GM19351 (cell line): ENCODE measurements at regions not wholly inside any gene's neighbourhood (a gene's known extent, or its start where the extent isn't known, plus 50 kb on each side); places are given as distances from the start of the nearest gene placed in this dataset.

Source experiments
- ATAC-seq: cut with Tn5 transposase; IDR thresholded peaks from one replicate; pipeline ENCODE4 v1.9.1; 2021; ENCODE audit warnings: mild to moderate bottlenecking, moderate library complexity; ENCODE audit not compliant: unreplicated experiment

DNA sequence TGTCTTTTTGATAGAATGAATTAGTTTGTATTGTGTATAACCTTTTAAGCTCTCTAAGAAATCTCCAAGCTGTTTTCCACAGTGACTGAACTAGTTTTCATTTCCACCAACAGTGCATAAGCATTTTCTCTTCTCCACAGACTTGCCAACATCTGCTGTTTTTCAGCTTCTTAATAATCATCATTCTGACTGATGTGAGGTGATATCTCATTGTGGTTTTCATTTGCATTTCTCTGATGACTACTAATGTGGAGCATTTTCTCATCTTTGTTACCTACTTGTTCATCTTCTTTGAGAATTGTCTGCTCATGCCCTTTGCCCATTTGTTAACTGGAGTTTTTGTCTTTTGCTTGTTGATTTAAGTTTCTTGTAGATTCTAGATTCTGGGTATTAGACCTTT lies 777.5 kb downstream of the OTOL1 start:
- no peak for ATAC-seq

DNA sequence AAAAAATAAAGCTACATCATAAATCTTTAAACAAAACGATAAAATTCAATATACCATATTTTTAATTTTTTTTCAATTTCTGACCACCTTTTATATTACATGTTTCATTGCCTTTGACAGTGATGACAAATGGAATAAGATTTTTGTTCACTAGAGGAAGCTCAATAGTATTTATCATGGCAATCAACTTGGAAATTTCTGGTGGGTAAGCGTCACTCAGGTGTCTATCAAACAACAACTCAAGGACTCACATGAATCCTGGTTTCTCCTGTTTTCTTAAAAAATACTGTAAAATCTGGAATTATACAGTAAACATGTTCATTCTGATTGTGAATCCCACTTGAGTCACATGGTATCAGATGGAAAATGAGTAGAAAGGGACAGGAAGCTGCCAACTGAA lies 782.2 kb downstream of the OTOL1 start:
- no peak for ATAC-seq

DNA sequence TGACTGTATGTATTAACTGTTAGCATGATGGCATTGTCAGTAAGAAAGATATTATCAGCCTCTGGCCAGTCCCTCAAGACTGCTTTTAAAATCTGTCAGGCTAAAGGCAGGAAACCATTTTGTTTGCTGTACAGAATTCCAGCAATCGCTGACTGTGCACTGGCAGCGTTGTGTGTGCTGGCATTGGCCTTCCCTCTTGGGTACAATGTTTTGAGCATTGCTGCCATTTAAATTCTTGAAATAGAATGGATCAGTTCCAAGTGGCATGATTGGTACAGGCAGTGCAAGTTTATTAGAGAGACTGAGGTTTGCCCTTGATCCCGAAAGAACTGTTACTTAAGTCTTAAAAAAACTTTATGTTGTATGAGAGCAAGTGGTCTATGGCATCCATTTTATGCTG lies 788.7 kb downstream of the OTOL1 start:
- ATAC-seq = no peak

DNA sequence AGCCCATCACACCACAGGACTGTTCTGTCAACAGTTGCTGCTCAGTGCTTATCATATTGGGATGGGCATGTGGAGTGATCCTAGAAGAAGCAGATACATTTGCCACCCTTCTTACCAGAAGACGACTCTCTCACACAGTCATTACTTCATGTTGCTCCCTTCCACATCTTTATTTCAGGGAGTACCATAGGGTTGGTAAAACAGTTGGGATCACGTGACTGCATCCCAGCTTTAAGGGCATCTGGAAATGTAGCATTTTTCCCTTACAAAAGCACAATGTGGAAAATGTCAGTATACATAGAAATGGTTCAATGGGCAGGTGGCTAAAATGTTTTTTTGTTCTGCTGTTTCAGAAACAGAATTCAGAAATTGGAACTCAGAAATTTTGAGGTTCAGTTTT lies 791.0 kb downstream of the OTOL1 start:
- ATAC-seq = no peak

DNA sequence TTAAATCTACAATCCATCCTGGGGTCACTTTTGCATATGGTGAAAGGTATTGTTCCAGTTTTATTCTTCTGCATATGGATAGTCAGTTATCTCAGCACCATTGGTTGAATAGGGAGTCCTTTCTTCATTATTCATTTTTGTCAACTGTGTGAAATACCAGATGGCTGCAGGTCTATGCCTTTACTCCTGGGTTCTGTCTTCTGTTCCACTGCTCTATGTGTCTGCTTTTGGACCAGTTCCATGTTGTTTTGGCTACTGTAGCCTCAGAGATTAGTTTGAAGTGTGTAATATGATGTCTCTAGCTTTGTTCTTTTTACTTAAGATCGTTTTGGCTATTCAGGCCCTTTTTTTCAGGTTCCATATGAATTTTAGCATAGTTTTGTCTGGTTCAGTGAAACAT lies 795.8 kb downstream of the OTOL1 start:
- no peak for ATAC-seq

DNA sequence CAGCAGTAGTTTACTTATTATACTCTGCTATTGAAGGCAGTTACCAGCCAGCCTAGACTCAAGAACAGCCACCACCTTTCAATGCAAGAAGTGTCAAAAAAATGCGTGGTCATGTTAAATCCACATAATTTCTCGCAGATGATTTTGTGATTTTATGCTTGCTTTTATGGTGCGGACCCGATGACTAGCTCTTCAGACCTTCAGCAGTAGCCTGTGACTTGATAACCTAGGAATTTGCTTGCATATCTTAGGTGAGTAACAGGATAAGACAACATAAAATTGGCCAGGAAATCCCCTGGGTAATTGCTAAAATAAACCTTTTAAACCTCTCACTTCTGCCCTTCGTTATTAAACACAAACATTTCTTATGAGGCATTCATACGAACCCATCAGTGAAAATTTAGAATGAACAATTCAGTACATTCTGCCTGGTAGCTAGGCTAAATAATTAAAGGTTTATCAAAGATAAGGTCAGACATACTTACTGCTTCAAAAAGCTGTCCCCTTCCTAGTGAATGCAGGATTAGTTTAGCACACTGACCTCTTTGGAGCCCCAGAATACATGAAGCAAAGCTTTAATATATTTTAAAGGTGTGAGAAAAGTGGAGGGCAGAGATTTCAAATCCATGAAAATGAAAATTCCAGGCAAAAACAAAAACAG lies 798.8 kb downstream of the OTOL1 start:
- no peak for ATAC-seq

DNA sequence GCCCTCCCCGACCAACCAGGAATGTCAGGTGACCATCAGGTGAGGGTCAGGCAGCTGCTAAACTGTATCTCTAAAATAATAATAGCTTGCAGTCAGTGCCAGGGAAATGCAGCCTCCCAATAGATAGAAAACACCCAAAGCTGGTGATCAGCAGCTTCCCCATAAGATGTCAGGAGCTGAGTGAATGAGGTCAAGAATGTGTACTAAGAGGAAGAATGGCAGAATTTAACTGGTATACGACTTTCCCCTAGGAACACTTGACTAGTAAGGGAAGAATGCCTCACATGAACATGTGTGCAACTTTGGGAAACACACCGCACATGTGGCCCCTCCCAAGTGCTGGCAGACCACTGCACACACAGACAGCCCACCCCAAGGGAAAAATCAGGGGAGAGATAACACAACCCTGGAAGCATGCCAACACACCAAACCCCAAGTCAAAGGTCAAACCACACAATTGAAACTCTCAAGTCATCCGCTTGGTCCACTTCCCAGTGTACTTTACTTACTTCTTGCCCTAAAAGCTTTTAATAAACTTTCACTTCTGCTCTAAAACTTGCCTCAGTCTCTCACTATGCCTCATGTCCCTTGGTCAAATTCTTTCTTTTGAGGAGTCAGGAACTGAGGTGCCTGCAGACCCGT lies 806.5 kb downstream of the OTOL1 start:
- ATAC-seq = no peak

DNA sequence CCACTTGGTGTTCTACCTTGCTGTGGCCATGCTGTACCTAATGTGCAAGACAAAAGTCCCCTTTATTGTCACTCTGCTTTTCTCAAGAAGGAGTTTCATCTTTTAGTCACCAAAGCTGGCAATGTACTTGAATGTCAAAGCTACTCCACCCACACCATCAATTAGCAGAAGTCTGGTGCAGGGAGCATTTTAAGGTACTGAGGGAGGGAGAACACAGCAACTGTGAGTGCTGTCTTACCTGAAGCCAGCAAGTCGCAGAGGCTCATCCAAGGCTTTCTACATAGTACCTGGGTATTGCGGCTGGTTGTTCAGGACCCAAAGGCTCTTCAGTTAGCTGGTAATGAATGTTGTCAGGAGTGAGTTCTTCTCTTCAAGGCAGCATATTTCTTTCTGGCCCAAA lies 820.4 kb downstream of the OTOL1 start:
- ATAC-seq = no peak

DNA sequence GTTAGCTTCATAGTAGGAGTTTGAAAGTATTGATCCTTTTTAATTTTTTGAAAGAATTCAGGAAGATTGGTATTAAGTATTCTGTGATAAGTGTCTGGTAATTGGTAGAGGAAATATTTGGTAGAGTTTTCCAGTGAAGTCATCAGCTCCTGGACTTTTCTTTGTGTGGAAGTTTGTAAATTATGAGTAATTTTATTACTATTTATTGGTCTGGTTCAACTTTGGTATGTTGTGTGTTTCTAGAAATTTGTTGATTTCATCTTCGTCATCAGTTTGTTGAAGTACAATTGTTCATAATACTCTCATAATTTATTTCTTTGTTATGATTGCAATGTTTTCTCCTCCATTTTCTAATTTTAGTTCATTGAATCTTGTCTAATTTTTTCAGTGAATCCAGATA lies 832.0 kb downstream of the OTOL1 start:
- no peak for ATAC-seq

DNA sequence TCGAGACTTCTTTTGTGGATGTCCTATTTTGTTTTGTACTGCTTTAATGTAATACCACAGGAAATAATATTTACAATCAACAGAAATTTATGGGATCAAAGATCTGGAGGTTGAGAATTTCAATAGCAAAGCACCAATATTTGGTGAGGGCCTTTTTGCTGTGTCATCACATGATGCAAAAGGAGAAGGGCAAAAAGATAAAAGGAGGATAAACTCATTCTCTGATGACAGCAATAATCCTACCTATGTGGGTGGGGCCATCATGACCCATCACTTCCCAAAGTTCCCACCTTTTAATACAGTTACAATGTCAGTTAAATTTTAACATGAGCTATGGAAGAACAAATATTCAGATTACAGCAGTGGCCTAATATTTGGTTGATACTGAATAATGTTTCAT lies 832.9 kb downstream of the OTOL1 start:
- ATAC-seq = no peak

DNA sequence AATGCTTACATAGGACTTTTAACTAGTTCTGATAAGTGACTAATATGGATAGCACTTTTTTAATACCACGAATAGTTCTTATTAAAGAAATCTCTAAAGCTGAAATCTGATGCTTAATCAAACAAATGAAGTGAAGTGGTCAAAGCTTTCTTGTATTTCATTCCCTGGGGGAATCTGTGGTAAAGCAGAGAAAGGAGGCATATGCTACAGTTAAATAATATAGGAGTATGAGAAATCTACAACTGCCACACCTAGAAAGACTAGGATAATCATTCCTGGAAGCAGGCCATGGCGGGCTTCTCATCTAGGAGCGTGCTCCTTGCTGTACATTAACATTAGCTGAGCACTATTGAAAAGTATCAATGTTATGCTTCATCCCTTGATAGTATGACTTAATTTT lies 835.7 kb downstream of the OTOL1 start:
- ATAC-seq = no peak

DNA sequence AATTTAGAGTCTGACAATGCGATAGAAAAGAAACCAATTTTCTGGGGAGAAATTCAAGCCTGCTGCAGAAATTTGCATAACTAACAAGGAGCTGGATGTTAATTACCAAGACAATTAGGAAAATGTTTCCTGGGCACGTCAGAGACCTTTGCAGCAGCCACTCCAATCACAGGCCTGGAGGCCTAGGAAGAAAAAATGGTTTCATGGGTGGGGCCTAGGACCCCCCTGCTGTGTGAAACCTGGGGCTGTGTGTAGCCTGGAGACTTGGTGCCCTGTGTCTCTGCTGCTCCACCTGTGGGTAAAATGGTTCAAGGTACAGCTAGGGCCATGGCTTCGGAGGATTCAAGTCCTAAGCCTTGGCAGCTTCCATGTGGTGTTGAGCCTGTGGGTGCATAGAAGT lies 837.9 kb downstream of the OTOL1 start:
- no peak for ATAC-seq

DNA sequence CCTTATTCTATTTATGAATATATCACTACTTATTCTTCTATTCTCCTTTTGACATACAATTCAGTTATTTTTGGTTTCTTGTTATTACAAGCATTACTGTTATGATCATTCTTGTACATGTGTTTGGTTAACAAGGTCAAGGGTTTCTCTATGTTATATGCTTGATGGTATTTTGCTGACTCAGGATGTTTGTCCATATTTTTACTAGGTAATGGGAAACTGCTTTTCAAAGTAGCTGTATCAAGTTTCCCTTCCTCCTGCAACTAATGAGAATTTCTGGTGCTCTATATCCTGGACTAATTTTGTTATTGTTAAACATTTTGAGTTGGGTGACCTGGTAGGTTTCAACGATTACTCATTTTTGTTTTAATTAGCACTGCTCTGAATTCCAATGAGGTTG lies 841.0 kb downstream of the OTOL1 start:
- no peak for ATAC-seq

DNA sequence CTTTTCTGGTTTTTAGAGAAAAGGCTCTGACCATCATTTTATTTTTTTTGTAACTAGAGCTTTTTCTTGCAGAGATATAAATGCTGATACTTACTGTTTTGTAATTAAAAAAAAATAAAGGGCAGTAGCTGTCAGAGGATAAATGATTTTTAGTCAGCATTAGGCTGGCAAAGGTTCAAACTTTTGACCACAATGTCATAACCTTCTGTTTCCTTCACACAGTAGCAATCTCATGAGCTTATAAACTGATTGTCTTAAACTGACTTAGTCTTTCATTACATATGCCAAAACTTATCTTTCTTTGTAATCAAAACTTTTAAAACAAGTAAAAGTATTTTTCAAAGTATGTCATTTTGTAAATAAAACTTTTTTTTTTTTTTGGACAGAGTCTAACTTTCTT lies 841.9 kb downstream of the OTOL1 start:
- ATAC-seq = no peak

DNA sequence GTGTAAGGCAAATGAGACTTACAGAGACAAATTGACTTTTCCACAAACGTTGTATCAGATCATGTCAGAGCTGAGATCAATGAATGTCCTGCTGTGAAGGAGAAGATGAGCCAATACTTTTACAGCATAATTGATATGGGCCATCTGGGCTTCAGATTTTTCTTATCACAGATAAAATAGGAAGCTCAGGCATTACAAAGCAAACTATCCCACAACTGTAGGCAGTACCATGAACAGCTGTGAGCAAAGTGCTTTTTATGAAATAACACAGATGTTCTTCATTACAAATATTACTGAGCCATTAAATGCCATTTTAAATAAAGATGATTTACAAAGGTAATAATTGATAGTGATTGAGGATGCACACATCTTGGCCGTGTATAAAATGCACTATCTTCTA lies 852.3 kb downstream of the OTOL1 start:
- no peak for ATAC-seq

DNA sequence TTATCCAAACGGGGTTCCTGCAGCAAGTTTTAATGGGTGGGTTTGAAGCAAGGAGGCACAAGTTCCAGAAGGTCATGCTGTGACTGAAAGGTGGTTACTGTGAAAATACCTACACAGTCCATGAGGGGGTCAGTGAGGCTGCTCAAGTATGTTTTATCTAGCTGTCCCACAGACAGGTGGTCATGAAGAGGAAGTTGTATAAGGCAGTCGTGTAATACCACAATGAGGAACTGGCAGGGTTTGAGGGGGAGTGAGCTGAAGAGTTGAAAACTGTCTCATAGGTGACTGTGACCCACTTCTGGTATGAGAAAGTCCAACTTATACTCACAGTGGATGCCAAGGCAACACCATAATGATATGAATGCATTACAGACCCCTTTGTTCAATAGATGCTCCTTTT lies 856.8 kb downstream of the OTOL1 start:
- no peak for ATAC-seq

DNA sequence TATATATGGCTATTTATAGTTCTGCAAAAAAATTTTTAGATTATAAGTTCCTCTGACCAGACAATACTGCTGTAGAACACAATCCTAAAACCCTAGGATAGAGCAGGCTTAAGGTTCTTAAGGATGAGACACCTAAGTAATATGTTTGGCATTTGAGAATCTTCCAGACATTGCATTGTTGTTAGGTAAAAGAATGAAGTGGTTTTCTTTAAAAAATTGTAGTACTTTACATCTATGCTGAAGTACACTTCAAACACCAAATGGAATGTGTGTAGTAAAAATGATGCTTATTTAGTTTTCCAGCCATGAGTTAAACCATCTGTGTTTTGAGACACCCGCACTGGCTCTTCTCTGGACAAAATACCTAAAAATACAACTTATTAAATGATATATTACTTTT lies 857.7 kb downstream of the OTOL1 start:
- no peak for ATAC-seq

DNA sequence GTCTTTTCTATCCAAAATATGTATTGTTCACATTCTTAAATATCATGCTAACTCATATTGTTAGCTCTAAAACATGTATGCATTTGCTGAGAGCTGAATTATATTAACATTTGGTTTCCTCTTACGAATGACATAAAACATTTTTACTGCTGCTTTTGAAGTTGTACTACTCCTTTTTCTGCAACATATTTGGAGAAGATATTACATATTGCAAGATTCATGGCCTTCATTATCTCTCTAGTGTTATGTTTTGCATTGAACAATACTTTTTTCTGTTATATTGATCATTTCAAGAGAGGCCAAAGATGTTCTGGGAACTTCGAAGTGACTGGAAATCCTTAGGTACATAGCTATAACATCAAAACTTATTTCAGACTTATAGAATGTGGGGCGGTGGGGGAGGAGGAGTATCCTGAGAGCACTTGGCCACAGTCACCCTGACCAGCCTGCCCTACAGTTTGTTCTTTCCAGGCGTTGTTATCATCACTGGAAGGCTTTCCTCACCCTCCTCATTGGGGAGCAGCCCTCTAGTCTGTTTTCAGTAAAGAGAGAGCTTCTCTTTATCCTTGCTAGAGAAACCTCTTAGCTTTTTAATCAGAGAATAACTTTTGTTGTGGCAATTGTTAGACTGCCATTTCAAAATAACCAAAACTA lies 868.6 kb downstream of the OTOL1 start:
- no peak for ATAC-seq

DNA sequence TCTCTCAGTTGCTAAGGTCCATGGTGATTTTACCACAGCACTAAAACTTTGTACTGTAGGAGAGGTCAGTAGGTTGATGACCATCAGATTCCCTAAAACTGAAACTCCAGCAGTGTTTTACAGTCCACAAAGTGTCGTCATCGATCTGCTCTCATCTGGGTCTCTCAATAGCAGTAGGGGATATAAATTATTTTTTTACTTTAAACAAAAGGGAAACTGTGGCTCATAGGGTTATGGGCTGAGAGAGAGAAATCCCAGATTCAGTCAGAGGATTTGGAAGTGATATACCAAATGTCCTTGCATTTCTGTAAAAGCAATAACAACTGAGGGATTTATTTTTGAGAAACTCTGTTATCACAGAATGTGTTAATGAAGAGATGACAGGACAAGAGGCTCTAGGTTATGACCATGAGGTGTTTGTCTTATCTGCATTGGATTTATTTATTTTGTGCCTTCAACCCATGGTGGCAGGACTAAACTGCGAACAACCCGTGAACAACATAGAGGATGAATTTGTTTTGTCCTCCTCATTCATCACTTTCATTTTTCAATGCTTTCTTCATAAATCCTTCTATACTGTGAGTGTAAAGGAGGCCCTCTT lies 869.7 kb downstream of the OTOL1 start:
- no peak for ATAC-seq

DNA sequence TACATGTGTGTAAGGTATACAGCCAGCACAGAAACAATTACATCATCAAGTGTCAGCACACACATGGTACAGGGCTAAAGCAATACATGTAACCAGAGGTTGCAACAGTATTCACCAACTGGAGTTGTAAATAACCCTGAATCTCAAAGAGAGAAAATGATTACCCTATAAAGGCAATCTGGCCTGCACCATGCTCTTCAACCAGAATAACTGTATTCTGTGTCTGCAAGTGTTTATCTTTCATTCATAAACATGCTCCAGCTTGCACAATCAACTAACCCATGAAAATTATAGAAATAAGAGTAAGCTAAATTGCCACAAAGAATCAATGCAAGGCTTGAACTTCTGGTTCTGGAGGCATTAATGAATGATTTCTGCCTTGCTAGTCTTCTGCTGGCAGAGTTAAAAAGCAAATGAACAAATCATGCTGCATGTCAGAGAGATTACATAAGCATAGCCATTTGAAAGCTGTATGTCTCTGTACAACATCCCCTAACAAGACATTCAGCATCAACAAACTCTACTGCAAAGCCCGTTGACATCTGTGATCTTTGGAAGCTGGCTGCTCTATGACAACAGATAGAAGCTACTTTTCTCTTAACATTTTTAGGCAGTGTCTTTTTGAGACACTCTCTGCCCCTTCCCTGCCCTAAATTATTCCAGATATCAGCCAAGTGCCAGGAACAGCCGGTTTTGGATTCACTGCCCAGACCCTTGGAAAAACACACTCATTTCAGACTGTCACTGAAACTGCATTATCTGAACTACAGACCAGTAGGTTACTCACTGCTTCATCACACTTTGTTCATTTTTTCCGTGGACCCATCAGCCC lies 871.0 kb downstream of the OTOL1 start:
- ATAC-seq = no peak

DNA sequence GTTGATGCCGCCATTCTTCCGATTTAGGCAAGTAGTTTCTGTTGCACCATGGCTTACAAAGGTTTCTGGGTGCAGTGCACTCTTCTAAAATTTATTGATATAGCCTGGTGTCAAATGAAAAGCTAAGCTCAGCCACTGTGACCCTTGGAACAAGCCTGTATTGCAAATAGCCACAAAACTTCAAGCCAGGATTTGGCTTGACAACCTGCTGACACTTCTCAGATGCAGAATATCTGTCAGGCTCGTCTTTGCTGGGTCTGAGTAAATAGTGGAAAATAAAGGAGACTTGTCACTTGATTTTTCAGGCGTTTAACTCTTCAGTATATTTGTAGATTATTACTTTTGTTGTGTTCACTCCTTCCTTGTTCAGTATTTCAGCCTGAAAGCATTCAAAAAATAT lies 871.8 kb downstream of the OTOL1 start:
- ATAC-seq = no peak
